Nephron (organoid): ENCODE measurements at regions not wholly inside any gene's neighbourhood (a gene's known extent, or its start where the extent isn't known, plus 50 kb on each side); places are given as distances from the start of the nearest gene placed in this dataset.
"Not testable (repeated sequence)": the region's sequence is repeated elsewhere in the genome, so short reads cannot be mapped to it uniquely, and the experiment has no call there.

Experiments used
- H3K27ac Mint-ChIP-seq, 3 experiments: 2 replicates each; pipeline ENCODE4 v1.8.0; 2020; ENCODE audit warnings: mixed read lengths in 3 of 3, mild to moderate bottlenecking in 2 of 3, moderate library complexity in 1 of 3
- H3K27me3 Mint-ChIP-seq: 2 replicates; pipeline ENCODE4 v1.8.0; 2021; ENCODE audit warnings: low read depth, mild to moderate bottlenecking, moderate library complexity, mixed read lengths
- H3K36me3 Mint-ChIP-seq: 2 replicates; pipeline ENCODE4 v1.8.0; 2020; ENCODE audit warnings: low read depth, mixed read lengths
- H3K4me1 Mint-ChIP-seq: 2 replicates; pipeline ENCODE4 v1.8.0; 2020; ENCODE audit warnings: mixed read lengths
- H3K4me3 Mint-ChIP-seq, 3 experiments: 2 replicates each; pipeline ENCODE4 v1.8.0; 2020; ENCODE audit warnings: mild to moderate bottlenecking in 3 of 3, mixed read lengths in 3 of 3, moderate library complexity in 2 of 3
- H3K9me3 Mint-ChIP-seq: 2 replicates; pipeline ENCODE4 v1.8.0; 2020; ENCODE audit warnings: mixed read lengths
- TF ChIP-seq, protein P1 (sequence below), 3 experiments: fragments of 200-600 bp; sonication (generic); IDR thresholded peaks; one replicate each; pipeline ENCODE4 v1.5.0; 2021; ENCODE audit warnings: antibody characterized with exemption in 3 of 3; ENCODE audit not compliant: unreplicated experiment in 3 of 3

DNA sequence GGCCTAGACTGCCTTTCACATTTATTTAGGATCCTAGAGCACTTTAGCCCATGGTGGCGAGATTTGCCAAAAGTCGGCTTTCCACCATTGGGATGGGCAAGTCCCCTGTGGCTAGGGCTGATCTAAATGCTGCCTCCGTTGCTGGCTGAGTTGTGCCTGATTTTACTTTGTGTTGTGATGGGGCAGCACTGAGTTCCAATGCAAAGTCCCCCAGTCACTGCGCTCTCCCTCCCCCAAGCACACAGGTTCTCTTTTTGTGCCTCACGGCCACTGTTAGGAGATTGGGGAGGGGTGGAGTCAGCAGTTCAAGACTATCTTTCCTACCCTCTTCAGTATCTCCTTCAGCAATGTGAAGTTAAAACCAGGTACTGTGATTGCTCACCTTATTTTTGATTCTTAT lies 66.7 kb upstream of the COX20 start:
- Mint-ChIP-seq H3K27me3 (peaks cover 4% of the 10 kb centered on the region), H3K4me3 (no peak overlapping the region), H3K36me3 (no peaks in the 10 kb centered on the region), H3K4me1 (peaks cover 10% of the 10 kb centered on the region), H3K9me3 (peaks cover 5% of the 10 kb centered on the region), H3K27ac (no peak overlapping the region)
- TF ChIP-seq, protein P1, sequence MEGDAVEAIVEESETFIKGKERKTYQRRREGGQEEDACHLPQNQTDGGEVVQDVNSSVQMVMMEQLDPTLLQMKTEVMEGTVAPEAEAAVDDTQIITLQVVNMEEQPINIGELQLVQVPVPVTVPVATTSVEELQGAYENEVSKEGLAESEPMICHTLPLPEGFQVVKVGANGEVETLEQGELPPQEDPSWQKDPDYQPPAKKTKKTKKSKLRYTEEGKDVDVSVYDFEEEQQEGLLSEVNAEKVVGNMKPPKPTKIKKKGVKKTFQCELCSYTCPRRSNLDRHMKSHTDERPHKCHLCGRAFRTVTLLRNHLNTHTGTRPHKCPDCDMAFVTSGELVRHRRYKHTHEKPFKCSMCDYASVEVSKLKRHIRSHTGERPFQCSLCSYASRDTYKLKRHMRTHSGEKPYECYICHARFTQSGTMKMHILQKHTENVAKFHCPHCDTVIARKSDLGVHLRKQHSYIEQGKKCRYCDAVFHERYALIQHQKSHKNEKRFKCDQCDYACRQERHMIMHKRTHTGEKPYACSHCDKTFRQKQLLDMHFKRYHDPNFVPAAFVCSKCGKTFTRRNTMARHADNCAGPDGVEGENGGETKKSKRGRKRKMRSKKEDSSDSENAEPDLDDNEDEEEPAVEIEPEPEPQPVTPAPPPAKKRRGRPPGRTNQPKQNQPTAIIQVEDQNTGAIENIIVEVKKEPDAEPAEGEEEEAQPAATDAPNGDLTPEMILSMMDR (IDR thresholded peaks at IDR 0.05; ENCODE audit: unreplicated experiment in 3 of 3) = no peak

GRCh38 chr1:244770556-244770955 lies 64.9 kb upstream of the COX20 start:
- H3K27ac Mint-ChIP-seq = peak overlapping the region in 1 of 3 experiments; percentile 32
- not testable (repeated sequence) for H3K27me3 Mint-ChIP-seq, H3K9me3 Mint-ChIP-seq, H3K36me3 Mint-ChIP-seq
- H3K4me3 Mint-ChIP-seq = peak overlapping the region in 1 of 3 experiments; percentile 20
- peaks cover 10% of the 10 kb centered on the region for H3K4me1 Mint-ChIP-seq

DNA sequence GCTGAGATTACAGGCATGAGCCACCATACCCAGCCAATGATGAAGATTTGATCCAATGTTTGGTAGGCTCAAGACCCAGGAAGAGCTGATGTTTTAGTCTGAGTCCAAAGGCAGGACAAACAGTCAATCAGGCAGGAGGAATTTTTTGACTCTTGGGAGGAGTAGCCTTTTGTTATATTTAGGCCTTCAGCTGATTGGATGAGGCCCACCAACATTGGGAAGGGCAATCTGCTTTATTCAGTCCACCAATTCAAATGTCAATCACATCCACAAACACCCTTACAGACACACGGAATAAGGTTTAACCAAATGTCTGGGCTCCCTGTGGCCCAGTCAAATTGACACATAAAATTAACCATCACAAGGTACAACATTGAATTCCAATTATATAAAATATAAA lies 61.9 kb upstream of the COX20 start:
- no peaks in the 10 kb centered on the region for H3K36me3 Mint-ChIP-seq
- no peak overlapping the region for H3K4me3 Mint-ChIP-seq
- H3K27me3 Mint-ChIP-seq = peaks cover 4% of the 10 kb centered on the region
- TF ChIP-seq, protein P1 (IDR thresholded peaks at IDR 0.05; ENCODE audit: unreplicated experiment in 3 of 3) = no peak
- no peak overlapping the region for H3K27ac Mint-ChIP-seq
- H3K9me3 Mint-ChIP-seq = peaks cover 2% of the 10 kb centered on the region
- peaks cover 15% of the 10 kb centered on the region for H3K4me1 Mint-ChIP-seq

DNA sequence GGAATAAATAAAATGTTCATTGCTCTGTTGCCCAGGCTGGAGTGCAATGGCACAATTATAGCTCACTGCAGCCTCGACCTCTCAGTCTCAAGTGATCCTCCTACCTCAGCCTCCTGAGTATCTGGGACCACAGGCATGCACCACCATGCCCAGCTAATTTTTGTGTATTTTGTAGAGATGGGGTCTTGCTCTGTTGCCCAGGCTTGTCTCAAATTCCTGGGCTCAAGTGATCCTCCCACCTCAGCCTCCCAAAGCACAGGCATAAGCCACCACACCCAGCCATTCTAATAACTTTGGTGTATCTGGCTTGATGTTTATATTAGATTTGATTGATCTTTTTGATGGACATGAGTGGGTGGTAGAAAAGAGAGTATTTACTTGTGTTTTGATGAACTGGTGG lies 58.7 kb upstream of the COX20 start:
- not testable (repeated sequence) for H3K4me3 Mint-ChIP-seq, H3K27me3 Mint-ChIP-seq, H3K9me3 Mint-ChIP-seq, H3K27ac Mint-ChIP-seq, H3K36me3 Mint-ChIP-seq
- H3K4me1 Mint-ChIP-seq = peaks cover 12% of the 10 kb centered on the region

GRCh38 chr1:244778344-244778743 lies 57.1 kb upstream of the COX20 start:
- H3K9me3 Mint-ChIP-seq = peaks cover 2% of the 10 kb centered on the region
- H3K36me3 Mint-ChIP-seq = no peaks in the 10 kb centered on the region
- H3K4me3 Mint-ChIP-seq = no peak overlapping the region
- peaks cover 20% of the 10 kb centered on the region for H3K4me1 Mint-ChIP-seq
- H3K27ac Mint-ChIP-seq = peak overlapping the region; percentile 27 to 85 (median 55)
- TF ChIP-seq, protein P1 (IDR thresholded peaks at IDR 0.05; ENCODE audit: unreplicated experiment in 3 of 3) = no peak
- H3K27me3 Mint-ChIP-seq = no peaks in the 10 kb centered on the region

GRCh38 chr1:244779410-244779809 lies 56.0 kb upstream of the COX20 start:
- TF ChIP-seq, protein P1 (IDR thresholded peaks at IDR 0.05; ENCODE audit: unreplicated experiment in 3 of 3) = no peak
- Mint-ChIP-seq H3K36me3 (no peaks in the 10 kb centered on the region), H3K4me1 (peaks cover 20% of the 10 kb centered on the region), H3K27me3 (no peaks in the 10 kb centered on the region), H3K9me3 (peaks cover 2% of the 10 kb centered on the region), H3K27ac (peak overlapping the region; percentile 27 to 85 (median 55)), H3K4me3 (no peak overlapping the region)

GRCh38 chr1:244780311-244780710 lies 55.1 kb upstream of the COX20 start:
- peaks cover 2% of the 10 kb centered on the region for H3K9me3 Mint-ChIP-seq
- TF ChIP-seq, protein P1 (IDR thresholded peaks at IDR 0.05; ENCODE audit: unreplicated experiment in 3 of 3) = no peak
- peak overlapping the region in 2 of 3 experiments; percentile 27 to 35 for H3K27ac Mint-ChIP-seq
- H3K36me3 Mint-ChIP-seq = no peaks in the 10 kb centered on the region
- H3K4me3 Mint-ChIP-seq = no peak overlapping the region
- no peaks in the 10 kb centered on the region for H3K27me3 Mint-ChIP-seq
- peaks cover 20% of the 10 kb centered on the region for H3K4me1 Mint-ChIP-seq
